Activated T-helper 1 cell treated with anti-CD3 and anti-CD28 coated beads, Interleukin-12 subunit alpha, Interleukin-12 subunit beta, Interleukin-2, Interleukin-4 antibody, amounts not matched to agents 30 ng/mL and 10 ng/mL and 1 ng/mL, durations not matched to agents 14 hours and 24 hours and 36 hours (primary cell): ENCODE measurements at regions not wholly inside any gene's neighbourhood (a gene's known extent, or its start where the extent isn't known, plus 50 kb on each side); places are given as distances from the start of the nearest gene placed in this dataset.

Experiments
- DNase-seq: peaks from one replicate; pipeline ENCODE4 v3.0.0; 2021; ENCODE audit warnings: low spot score
- H3K27ac Mint-ChIP-seq: one replicate; pipeline ENCODE4 v1.8.0; 2021; ENCODE audit warnings: mild to moderate bottlenecking, mixed read lengths
- H3K27me3 Mint-ChIP-seq: one replicate; pipeline ENCODE4 v1.8.0; 2022; ENCODE audit warnings: mild to moderate bottlenecking, moderate library complexity, mixed read lengths; ENCODE audit not compliant: insufficient read depth
- H3K36me3 Mint-ChIP-seq: one replicate; pipeline ENCODE4 v1.8.0; 2021; ENCODE audit warnings: low read depth, mixed read lengths
- H3K4me1 Mint-ChIP-seq: one replicate; pipeline ENCODE4 v1.8.0; 2021; ENCODE audit warnings: low read depth, mixed read lengths
- H3K4me3 Mint-ChIP-seq: one replicate; pipeline ENCODE4 v1.8.0; 2021; ENCODE audit warnings: mild to moderate bottlenecking, moderate library complexity, mixed read lengths
- H3K9me3 Mint-ChIP-seq: one replicate; pipeline ENCODE4 v1.8.0; 2021; ENCODE audit warnings: mixed read lengths
- intact Hi-C: fragments of 100-400 bp; cut with micrococcal nuclease; formaldehyde crosslinking; loops from one replicate; pipeline ENCODE4 v1.15.1; 2024

DNA sequence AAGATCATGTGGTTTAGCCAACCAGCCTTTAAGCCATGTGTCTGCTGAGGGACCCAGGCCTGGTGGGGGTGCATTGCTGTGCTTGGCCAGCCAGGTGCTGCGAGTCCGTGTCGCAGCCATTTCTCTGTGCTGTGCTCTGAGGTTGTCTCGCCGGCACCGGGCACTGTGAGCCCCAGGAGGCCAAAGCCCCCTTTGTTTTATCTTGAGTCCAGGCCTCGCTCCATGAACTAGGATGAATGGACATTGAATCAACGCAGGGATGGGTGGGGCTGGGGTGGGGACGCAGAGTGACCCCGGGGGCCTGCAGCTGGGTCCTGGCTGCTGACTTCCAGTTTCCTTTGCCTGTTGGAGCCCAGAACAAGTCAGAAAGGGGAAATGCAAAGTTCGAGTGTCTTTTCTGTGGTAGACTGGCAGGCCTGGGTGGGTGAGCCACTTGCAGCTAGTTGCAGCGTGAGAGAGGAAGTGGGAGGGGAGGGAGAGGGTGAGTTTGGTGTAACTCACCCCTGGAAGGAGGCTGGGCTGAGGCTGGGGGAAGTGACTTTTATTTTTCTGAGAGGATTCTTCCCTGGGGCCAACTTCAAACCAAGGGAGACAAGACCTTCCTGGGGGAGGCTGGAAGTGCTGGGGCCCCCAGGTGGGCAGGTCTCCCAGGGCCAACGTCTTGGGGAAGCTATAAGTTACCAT is 324.7 kb downstream of the SEC14L1 start:
- intact Hi-C loops: loop anchor here (1.0 kb wide), 1 partner anchor 9 kb away; no protein-coding TSS in a partner anchor
- Mint-ChIP-seq H3K4me1 (peaks cover 77% of the 10 kb centered on the region), H3K36me3 (peaks cover 46% of the 10 kb centered on the region), H3K27ac (peak overlapping the region; percentile 89), H3K9me3 (peaks cover 6% of the 10 kb centered on the region), H3K27me3 (no peaks in the 10 kb centered on the region), H3K4me3 (peak overlapping the region; percentile 59)
- peak; percentile 72 for DNase-seq

DNA sequence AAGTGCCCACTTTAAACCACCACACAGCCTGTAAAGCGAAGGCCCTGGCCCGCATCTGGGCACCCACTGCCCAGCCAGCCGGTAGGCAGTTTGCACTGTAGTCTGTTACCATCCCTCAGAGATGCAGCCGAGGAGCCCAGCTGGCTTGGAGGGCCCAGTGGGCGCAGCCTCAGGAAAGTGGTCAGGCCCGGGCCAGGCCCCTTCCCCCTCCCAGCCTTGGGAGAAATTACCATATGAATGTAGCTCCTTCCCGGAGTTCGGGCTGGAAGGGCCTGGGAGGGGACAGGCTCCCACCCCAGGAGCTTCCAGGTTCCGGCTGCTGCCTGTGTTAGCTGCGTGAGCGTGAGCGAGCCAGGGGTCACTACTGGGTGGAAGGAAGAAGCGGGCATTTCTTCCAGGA is 325.4 kb downstream of the SEC14L1 start:
- DNase-seq: no peak

DNA sequence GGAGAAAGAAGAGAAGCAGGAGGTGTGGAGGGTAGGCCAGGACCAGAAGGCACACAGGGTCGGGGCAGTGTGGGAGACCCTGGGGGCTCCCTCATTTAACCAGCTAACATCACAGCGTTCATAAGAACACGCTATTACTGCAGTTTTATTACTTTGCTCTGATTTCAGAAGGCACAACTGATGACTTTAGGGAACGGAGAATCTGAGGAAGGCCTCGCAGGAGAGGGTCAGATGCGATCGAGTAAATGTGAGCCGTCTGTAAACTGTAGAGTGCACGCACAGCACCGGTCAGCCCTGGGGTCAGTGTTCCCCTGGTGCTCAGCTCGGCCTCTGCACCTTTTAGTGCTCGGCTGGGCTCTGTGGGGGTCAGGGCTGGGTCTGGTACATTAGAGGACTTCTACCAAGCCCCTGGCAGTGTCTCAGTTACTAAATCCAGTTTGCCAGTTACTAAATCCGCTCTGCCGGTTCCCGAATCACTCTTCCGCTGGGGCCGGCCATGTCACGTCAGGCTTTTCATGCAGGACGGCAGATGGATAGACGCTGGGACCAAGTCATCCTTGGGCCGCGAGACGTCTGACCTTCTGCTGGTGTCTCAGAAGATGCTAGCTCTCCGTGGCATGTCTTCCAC is 325.9 kb downstream of the SEC14L1 start:
- Mint-ChIP-seq H3K9me3 (peaks cover 6% of the 10 kb centered on the region), H3K4me3 (peak overlapping the region; percentile 59), H3K4me1 (peaks cover 76% of the 10 kb centered on the region), H3K27me3 (no peaks in the 10 kb centered on the region), H3K36me3 (peaks cover 49% of the 10 kb centered on the region), H3K27ac (peak overlapping the region; percentile 89)
- no peak for DNase-seq
- intact Hi-C loops: no loop called here

More for the DNA sequence above, 325.4 kb downstream of the SEC14L1 start:
- peaks cover 50% of the 10 kb centered on the region for H3K36me3 Mint-ChIP-seq
- H3K4me1 Mint-ChIP-seq: peaks cover 76% of the 10 kb centered on the region
- peak overlapping the region; percentile 59 for H3K4me3 Mint-ChIP-seq
- peak overlapping the region; percentile 89 for H3K27ac Mint-ChIP-seq
- H3K9me3 Mint-ChIP-seq: peaks cover 6% of the 10 kb centered on the region
- no peaks in the 10 kb centered on the region for H3K27me3 Mint-ChIP-seq
- intact Hi-C loops: no loop called here

DNA sequence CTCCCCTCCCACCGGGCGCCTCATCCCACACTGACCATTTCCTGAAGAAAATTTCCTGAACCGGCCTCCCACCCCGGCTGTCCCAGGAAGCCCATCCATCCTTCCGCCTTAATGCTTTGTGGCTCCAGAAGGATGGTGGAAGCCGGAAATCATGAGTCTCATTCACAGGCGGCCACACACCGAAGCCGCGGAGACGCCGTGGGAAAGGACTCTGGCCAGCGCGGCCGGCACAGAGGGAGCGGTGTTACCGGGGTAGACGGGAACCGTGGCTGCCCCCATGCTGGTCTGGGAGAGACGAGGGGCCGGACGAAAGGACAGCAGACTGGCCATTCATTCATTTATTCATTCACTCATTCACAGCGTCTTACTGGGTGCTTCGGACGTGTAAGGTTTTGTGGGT is 326.8 kb downstream of the SEC14L1 start:
- no peaks in the 10 kb centered on the region for H3K27me3 Mint-ChIP-seq
- peaks cover 80% of the 10 kb centered on the region for H3K4me1 Mint-ChIP-seq

DNA sequence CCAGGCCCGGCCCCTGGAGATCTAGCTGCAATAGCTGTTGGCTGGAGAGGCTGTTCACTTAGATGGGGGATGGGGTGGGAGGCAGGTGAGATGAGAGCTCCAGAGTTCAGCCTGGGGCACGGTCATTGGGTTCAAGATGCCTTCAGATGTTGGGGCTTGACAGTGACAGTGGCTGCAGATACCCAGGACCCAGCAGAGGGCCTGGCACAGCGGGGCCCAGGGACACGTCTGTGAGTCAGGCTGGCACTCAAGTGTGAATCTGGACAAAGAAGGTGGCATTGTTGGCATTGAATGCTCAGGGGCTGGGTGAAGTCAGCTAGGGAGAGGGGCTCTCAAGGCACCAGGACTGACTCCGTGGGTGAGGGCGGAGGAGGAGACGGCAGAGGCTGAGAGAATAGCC is 328.1 kb downstream of the SEC14L1 start:
- H3K27ac Mint-ChIP-seq: peak overlapping the region; percentile 88
- H3K36me3 Mint-ChIP-seq: peaks cover 48% of the 10 kb centered on the region
- H3K27me3 Mint-ChIP-seq: no peaks in the 10 kb centered on the region
- no peak for DNase-seq
- intact Hi-C loops: no loop called here
- peaks cover 6% of the 10 kb centered on the region for H3K9me3 Mint-ChIP-seq
- H3K4me3 Mint-ChIP-seq: peak overlapping the region; percentile 43
- H3K4me1 Mint-ChIP-seq: peaks cover 84% of the 10 kb centered on the region

More for the DNA sequence above, 326.8 kb downstream of the SEC14L1 start:
- no peak for DNase-seq
- intact Hi-C loops: no loop called here
- Mint-ChIP-seq H3K4me3 (no peak overlapping the region), H3K36me3 (peaks cover 50% of the 10 kb centered on the region), H3K27ac (no peak overlapping the region), H3K9me3 (peaks cover 6% of the 10 kb centered on the region)

DNA sequence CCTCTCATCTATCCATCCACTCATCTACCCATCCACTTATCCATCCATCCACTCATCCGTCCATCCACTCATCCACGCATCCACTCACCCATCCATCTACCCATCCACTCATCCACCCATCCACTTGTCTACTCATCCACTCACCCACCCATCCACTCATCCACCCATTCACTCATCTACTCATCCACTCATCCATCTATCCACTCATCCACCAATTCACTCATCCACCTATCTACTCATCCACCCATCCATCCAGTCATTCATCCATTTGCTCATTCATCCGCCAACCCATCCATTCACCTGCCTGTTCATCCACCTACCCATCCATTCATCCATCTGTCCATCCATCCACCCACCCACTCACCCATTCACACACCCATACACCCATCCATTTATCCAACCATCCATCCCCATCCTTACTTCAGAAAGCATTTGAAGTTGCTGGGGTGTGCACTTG is 329.6 kb downstream of the SEC14L1 start:
- intact Hi-C loops: loop anchor here (5.0 kb wide), 1 partner anchor 38 kb away; no protein-coding TSS in a partner anchor
- Mint-ChIP-seq H3K9me3 (peaks cover 6% of the 10 kb centered on the region), H3K4me3 (peak overlapping the region; percentile 13), H3K27ac (peak overlapping the region; percentile 88), H3K36me3 (peaks cover 50% of the 10 kb centered on the region), H3K27me3 (no peaks in the 10 kb centered on the region), H3K4me1 (peaks cover 91% of the 10 kb centered on the region)
- DNase-seq: no peak

DNA sequence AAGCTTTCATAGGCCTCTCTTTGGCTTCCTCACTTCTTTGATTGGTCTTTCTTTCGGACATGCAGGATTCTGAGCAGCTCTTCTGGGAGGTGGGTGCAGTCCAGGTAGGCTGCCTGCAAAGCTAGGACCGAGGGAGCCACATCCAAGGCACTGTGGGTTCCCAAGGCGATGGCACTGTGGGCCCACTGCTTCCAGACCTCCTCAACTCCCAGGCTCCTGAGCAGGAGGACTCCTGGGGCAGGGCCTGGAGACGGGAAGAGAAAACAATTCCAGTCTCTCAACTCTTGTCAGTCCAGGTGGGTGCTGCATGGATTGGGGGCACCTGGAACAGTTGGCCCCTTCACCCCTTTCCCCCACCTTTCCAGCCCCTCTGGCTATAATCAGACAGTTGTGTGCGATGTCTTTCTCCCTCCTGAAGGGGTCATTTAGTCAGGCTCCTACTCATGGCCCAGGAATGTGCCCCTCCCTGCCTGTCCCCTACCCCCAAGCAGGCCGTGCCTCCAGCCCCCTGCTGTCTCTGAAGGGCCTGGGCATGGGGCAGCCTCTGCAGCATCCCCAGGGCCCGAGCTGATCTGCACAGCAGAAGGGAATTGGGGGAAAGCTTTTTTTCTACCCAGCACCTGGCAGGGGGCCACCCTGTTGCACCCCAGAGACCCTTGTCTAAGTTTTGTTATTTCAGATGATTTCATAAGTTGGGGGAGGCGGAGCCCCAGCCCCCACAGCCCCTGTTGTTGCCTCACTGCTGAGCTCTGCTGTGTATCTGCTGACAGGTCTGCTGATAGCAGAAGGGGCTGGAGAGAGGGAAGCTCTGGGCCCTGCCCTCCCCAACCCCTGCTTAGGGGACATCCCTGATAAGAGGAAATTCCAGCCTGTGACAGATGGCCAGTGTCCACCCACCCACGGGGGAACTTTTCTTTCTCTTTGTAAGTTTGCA is 330.3 kb downstream of the SEC14L1 start:
- Mint-ChIP-seq H3K4me3 (peak overlapping the region; percentile 59), H3K9me3 (peaks cover 6% of the 10 kb centered on the region), H3K27me3 (no peaks in the 10 kb centered on the region), H3K36me3 (peaks cover 49% of the 10 kb centered on the region), H3K27ac (peak overlapping the region; percentile 88), H3K4me1 (peaks cover 87% of the 10 kb centered on the region)
- DNase-seq: no peak
- intact Hi-C loops: loop anchor here (5.0 kb wide), 1 partner anchor 39 kb away; no protein-coding TSS in a partner anchor

DNA sequence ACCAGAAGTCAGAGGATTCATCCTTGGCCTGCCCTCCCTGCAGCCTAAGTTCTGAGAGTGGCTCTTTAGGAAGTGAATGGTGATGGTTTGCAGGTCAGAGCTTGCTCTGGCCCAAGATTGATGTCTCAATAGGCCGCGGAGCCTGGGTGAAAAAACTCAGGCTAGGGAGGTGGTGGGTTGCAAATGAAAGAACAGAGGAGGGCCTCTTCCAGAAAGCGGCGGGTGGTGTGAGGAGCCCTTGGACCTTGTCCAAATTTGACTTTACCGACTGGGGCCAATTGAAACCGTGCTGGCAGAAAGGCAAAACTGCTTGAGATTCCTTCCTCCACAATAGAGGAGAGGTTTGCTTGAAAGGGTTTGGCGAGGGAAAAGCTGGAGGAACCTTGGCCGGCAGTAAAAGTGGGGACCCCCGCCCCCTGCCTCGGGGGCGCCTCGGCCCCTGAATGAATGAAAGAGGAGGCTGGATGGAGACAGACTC is 331.3 kb downstream of the SEC14L1 start:
- intact Hi-C loops: loop anchor here (1.0 to 5.0 kb wide), 7 partner anchors 12 to 141 kb away; no protein-coding TSS in a partner anchor
- DNase-seq: no peak
- H3K27ac Mint-ChIP-seq: peak overlapping the region; percentile 88
- peak overlapping the region; percentile 59 for H3K4me3 Mint-ChIP-seq
- H3K27me3 Mint-ChIP-seq: no peaks in the 10 kb centered on the region
- H3K36me3 Mint-ChIP-seq: peaks cover 52% of the 10 kb centered on the region
- peaks cover 83% of the 10 kb centered on the region for H3K4me1 Mint-ChIP-seq
- H3K9me3 Mint-ChIP-seq: peaks cover 6% of the 10 kb centered on the region

DNA sequence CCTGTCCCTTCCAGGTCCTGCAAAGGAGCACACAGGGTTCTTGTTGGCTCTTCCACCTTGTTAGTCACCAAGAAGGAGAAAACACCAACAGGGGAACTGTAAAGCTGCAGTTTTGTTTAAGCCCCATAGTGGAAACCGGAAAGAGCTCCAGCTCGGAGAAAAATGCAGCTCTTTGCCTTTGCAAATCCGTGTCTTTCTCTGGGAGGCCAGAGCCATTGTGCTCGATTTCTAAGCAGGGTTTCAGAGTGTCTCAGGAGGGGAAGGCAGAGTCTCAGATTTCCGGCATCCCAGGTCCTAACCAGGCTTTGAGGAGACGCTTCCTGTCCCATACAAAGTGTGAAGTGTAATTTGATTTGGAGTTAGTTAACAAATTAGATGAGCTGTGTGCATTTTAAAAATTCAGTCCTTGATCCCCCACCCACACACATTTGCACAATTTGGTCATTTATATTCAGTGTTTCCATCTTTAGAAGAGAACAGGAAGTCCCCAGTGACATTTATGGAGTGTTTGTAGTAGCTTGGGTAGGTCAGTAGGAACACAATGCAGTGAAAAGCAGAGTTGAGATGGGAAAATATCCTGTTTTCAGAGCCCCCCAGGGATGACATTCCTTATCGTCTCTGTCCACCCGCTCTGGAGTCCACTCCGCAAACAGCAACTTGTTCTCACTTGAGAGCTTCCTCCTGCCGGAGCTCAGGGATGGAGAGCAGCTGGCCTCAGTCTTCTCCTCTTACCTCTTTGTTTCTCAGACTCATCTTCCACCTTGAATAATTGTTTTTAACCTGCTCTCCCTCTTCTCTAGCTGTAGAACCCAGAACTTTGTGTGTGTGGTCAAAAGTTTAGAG is 331.9 kb downstream of the SEC14L1 start:
- no peaks in the 10 kb centered on the region for H3K27me3 Mint-ChIP-seq
- peaks cover 6% of the 10 kb centered on the region for H3K9me3 Mint-ChIP-seq
- intact Hi-C loops: loop anchor here (1.0 to 5.0 kb wide), 7 partner anchors 12 to 141 kb away; no protein-coding TSS in a partner anchor
- peaks cover 88% of the 10 kb centered on the region for H3K4me1 Mint-ChIP-seq
- no peak for DNase-seq
- peaks cover 53% of the 10 kb centered on the region for H3K36me3 Mint-ChIP-seq
- H3K27ac Mint-ChIP-seq: peak overlapping the region; percentile 88
- peak overlapping the region; percentile 59 for H3K4me3 Mint-ChIP-seq

DNA sequence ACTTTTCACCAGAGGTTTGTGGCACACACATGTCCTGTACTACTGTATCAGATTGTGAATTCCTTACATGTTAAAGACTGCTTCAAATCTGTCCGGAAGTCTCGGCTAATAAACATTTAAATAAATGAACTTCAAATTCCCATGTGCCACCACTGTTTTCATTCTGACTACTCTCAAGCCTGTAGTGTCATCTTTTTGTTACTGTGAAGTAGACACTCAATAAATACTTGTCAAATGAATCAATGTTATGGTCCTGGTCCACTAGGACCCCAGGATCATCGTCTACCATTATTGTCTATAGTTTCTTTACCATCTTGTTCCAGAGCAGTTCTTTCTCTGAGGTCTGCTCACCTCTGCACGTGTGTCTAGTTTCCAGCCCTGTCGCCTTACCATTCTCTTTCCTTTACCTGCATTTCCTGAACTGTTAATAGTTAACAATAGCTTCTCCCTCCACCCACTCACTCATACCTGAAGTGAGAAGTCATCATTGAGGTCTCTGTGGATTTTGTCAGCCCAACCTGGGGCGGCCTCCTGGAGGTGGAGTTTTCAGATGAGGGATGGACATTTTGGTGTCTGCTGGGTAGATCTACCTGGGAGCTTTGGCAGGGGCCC is 333.0 kb downstream of the SEC14L1 start:
- H3K4me3 Mint-ChIP-seq: peak overlapping the region; percentile 59

DNA sequence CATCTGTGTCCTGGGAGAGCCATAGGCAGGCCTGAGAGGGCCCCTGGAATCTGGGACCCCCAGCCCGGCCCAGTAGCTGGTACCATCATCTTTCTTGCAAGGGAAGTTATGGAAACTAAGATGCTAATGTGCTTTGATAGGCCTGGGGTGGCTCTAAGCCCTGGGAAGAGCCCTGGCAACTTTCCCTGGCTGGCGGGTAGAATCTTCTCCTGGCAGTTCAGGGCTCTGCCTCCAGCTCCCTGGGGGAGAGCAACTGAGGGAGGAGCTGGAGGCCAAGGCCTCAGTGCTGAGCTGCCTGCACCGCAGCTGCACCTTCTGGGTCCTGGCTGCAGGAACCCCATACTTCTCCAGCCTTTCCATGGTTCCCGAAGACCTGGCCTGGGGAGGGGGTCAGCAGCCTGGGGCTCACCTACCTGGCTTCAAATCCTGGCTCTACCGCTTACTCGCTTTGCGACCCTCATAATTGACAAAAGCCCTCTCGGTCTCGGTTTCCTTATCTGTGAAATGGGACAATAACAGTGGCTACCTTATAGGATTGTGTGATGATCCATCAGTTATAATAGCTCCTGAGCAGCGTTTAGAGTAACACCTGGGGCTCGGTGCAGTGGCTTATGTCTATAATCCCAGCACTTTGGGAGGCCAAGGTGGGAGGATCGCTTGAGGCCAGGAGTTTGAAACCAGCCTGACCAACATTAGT is 333.7 kb downstream of the SEC14L1 start:
- H3K36me3 Mint-ChIP-seq: peaks cover 38% of the 10 kb centered on the region
- H3K4me3 Mint-ChIP-seq: peak overlapping the region; percentile 59

More for the DNA sequence above, 333.0 kb downstream of the SEC14L1 start:
- Mint-ChIP-seq H3K27me3 (no peaks in the 10 kb centered on the region), H3K9me3 (peaks cover 6% of the 10 kb centered on the region), H3K4me1 (peaks cover 84% of the 10 kb centered on the region), H3K36me3 (peaks cover 44% of the 10 kb centered on the region), H3K27ac (peak overlapping the region; percentile 88)
- intact Hi-C loops: loop anchor here (1.0 to 5.0 kb wide), 3 partner anchors 8 to 41 kb away; no protein-coding TSS in a partner anchor
- DNase-seq: no peak

More for the DNA sequence above, 333.7 kb downstream of the SEC14L1 start:
- DNase-seq: no peak
- peak overlapping the region; percentile 88 for H3K27ac Mint-ChIP-seq
- peaks cover 82% of the 10 kb centered on the region for H3K4me1 Mint-ChIP-seq
- no peaks in the 10 kb centered on the region for H3K27me3 Mint-ChIP-seq
- H3K9me3 Mint-ChIP-seq: peaks cover 6% of the 10 kb centered on the region
- intact Hi-C loops: loop anchor here (1.0 to 5.0 kb wide), 2 partner anchors 9 to 42 kb away; no protein-coding TSS in a partner anchor
